Chondrocyte (in vitro differentiated cells): ENCODE measurements at regions not wholly inside any gene's neighbourhood (a gene's known extent, or its start where the extent isn't known, plus 50 kb on each side); places are given as distances from the start of the nearest gene placed in this dataset.

Experiments
- DNase-seq: peaks from one replicate; pipeline ENCODE4 v3.0.0; 2021; ENCODE audit warnings: mixed read lengths, low spot score
- H3K27ac Mint-ChIP-seq: one replicate; pipeline ENCODE4 v1.8.0; 2021; ENCODE audit warnings: mild to moderate bottlenecking, moderate library complexity, mixed read lengths; ENCODE audit not compliant: unreplicated experiment
- H3K27me3 Mint-ChIP-seq: 2 replicates; pipeline ENCODE4 v1.8.0; 2021; ENCODE audit warnings: low read depth, mixed read lengths
- H3K36me3 Mint-ChIP-seq: 2 replicates; pipeline ENCODE4 v1.8.0; 2021; ENCODE audit warnings: low read depth, mixed read lengths
- H3K4me1 Mint-ChIP-seq: 2 replicates; pipeline ENCODE4 v1.8.0; 2021; ENCODE audit warnings: low read depth, mild to moderate bottlenecking, mixed read lengths
- H3K4me3 Mint-ChIP-seq: one replicate; pipeline ENCODE4 v1.8.0; 2021; ENCODE audit warnings: mild to moderate bottlenecking, moderate library complexity, mixed read lengths; ENCODE audit not compliant: unreplicated experiment
- H3K9me3 Mint-ChIP-seq: 2 replicates; pipeline ENCODE4 v1.8.0; 2021; ENCODE audit warnings: low read depth, mixed read lengths
- TF ChIP-seq, protein P1 (sequence below): fragments of 200-600 bp; sonication (generic); IDR thresholded peaks from 2 replicates; pipeline ENCODE4 v1.5.0; 2021; ENCODE audit warnings: antibody characterized with exemption, mild to moderate bottlenecking, moderate library complexity

DNA sequence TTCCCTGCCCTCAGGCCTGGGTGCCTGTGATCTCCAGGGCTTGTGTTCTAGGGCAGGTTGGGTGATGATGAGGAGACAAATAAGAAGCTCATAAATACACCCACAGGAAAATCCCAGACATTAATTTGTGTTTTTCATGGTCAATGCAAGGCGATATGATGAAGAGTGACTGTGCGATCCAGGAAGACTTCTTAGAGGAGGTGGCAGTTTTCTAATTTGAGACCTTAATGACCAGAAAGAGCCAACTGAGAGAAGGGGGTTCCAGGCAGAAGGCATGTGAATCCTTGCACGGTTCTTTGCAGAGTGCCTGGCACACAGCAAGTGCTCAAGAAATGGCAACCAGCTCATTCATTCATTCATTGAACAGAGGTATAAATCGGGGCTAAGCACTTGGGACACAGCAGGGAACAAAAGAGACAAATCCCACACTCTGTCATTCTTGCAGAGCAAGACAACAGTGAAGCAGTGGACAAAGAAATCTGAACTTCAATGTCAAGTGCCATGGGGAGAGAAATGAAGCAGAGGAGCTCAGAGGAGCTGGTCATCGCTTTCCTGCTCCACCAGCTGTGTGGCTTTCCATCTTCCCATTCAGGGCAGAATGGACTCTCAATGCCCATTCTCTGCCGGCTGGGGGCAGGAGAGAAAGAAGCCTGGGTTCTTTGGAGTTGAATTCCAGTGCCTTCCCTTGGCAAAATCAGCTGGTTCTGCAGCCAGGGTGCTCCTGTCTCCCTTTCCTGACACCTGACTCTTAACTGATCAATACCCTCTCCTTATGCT, 128.3 kb downstream of the AACS start:
- Mint-ChIP-seq H3K27ac (no peak overlapping the region), H3K27me3 (peaks cover 57% of the 10 kb centered on the region)

DNA sequence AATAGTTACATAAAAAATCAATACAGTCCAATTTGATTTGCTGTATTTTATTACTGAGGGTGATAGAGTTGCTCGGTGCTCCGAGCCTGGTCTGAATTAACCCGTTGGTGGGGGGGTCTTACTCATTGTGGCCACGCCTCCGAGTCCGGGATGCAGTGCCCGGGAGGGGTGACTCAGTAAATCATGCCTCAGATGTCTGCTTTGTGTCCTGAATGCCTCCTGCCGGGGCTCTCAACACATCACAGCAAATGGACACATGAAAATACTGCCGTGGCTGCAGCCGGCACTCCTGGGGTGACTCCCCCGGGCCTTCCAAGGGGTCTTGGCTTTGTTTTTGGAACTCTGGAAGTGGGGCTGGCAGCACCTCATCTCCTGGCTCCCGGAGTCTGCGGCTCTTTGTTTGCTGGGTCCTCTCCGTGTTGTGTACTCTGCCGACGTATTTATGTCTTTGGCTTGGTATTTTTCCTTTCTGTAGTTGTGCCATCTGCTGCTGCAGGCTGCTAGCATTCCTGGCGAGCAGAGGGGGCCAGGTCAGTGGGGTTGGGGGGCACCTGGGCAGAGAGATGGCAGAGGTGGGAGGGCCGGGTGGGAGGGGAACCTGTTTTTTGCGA, 129.0 kb downstream of the AACS start:
- H3K9me3 Mint-ChIP-seq: no peaks in the 10 kb centered on the region
- TF ChIP-seq, protein P1, sequence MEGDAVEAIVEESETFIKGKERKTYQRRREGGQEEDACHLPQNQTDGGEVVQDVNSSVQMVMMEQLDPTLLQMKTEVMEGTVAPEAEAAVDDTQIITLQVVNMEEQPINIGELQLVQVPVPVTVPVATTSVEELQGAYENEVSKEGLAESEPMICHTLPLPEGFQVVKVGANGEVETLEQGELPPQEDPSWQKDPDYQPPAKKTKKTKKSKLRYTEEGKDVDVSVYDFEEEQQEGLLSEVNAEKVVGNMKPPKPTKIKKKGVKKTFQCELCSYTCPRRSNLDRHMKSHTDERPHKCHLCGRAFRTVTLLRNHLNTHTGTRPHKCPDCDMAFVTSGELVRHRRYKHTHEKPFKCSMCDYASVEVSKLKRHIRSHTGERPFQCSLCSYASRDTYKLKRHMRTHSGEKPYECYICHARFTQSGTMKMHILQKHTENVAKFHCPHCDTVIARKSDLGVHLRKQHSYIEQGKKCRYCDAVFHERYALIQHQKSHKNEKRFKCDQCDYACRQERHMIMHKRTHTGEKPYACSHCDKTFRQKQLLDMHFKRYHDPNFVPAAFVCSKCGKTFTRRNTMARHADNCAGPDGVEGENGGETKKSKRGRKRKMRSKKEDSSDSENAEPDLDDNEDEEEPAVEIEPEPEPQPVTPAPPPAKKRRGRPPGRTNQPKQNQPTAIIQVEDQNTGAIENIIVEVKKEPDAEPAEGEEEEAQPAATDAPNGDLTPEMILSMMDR: no peak
- peaks cover 3% of the 10 kb centered on the region for H3K4me1 Mint-ChIP-seq
- H3K27me3 Mint-ChIP-seq: peaks cover 54% of the 10 kb centered on the region
- H3K36me3 Mint-ChIP-seq: peaks cover 2% of the 10 kb centered on the region
- no peak overlapping the region for H3K27ac Mint-ChIP-seq
- H3K4me3 Mint-ChIP-seq: no peak overlapping the region
- DNase-seq: no peak

More for the DNA sequence above, 128.3 kb downstream of the AACS start:
- TF ChIP-seq, protein P1: peak; percentile 36
- peaks cover 2% of the 10 kb centered on the region for H3K36me3 Mint-ChIP-seq
- peaks cover 3% of the 10 kb centered on the region for H3K4me1 Mint-ChIP-seq
- no peak for DNase-seq
- H3K9me3 Mint-ChIP-seq: no peaks in the 10 kb centered on the region
- no peak overlapping the region for H3K4me3 Mint-ChIP-seq

GRCh38 chr12:125194987-125195386, 129.8 kb downstream of the AACS start:
- Mint-ChIP-seq H3K36me3 (peaks cover 2% of the 10 kb centered on the region), H3K27me3 (peaks cover 50% of the 10 kb centered on the region), H3K4me1 (peaks cover 3% of the 10 kb centered on the region), H3K27ac (no peak overlapping the region), H3K4me3 (no peak overlapping the region), H3K9me3 (no peaks in the 10 kb centered on the region)
- no peak for DNase-seq
- TF ChIP-seq, protein P1: no peak

DNA sequence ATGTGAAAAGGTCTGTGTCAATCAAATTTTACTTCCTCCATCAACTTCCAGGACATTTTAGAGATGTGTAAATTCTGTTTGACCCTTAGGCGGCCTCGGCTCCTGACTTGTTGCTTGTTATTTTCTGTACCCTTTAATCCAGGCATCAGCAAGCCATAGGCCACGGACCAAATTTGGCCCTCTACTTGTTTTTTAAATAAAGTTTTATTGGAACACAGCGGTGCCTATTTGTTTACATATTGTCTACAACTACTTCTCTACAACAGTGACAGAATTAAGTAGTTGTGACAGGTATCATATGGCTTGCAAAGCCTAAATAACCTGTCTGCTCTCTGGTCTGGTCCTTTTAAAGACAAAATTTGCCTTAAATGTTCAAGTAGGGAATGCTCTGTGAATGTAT, 132.1 kb downstream of the AACS start:
- TF ChIP-seq, protein P1: no peak
- DNase-seq: no peak

DNA sequence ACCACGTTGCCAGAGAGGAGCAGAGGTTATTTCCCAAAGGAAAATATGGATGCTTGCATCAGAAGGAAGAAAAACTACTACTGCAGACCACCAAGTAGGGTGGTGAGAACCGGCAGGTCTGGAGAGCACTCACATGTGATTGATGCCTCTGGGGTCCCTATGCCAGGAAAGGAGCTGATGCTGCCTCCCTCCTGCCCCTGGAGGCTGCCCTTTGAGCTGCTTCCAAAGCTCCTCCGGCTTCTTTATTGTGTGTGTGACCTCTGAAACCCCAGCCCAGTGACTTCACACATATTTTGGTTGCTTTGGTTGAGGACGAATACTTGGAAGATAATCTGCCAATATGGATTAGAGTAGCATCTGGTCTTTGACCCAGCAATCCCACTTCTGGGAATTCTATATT, 133.4 kb downstream of the AACS start:
- Mint-ChIP-seq H3K27ac (no peak overlapping the region), H3K4me3 (no peak overlapping the region), H3K36me3 (peaks cover 2% of the 10 kb centered on the region), H3K27me3 (peaks cover 42% of the 10 kb centered on the region), H3K4me1 (peaks cover 3% of the 10 kb centered on the region), H3K9me3 (peaks cover 8% of the 10 kb centered on the region)
- DNase-seq: no peak
- TF ChIP-seq, protein P1: no peak

More for the DNA sequence above, 132.1 kb downstream of the AACS start:
- H3K27me3 Mint-ChIP-seq: peaks cover 48% of the 10 kb centered on the region
- H3K36me3 Mint-ChIP-seq: peaks cover 2% of the 10 kb centered on the region
- peaks cover 3% of the 10 kb centered on the region for H3K4me1 Mint-ChIP-seq
- H3K27ac Mint-ChIP-seq: no peak overlapping the region
- H3K9me3 Mint-ChIP-seq: peaks cover 4% of the 10 kb centered on the region
- no peak overlapping the region for H3K4me3 Mint-ChIP-seq
